ENCODE measurements at regions not wholly inside any gene's neighbourhood (a gene's known extent, or its start where the extent isn't known, plus 50 kb on each side); places are given as distances from the start of the nearest gene placed in this dataset.

DNA sequence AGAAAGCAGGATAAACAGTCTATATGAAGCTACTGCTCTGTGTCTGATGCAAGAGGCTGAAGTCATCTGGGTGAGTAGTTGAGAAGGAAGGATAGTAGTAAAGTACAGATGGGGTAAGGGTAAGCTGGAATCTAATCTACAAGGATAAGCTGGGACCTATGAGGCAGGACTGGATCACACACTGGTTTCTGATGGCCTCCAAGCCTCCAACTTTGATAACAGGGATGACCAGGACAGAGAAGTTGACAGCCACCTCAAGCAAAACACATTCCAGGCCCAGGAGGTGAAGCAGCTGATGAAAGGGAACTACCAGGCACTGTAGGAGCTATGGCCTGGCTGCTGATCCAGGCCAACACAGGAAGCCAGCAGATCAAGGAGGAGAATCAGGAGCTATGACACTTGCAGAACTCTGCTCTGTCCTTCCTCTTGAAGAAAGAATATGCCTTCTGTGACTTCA is 278.1 kb upstream of the TMEM229A start:
- DNase-seq (no peak), ATAC-seq (replicated peaks) (no peak)
- Mint-ChIP-seq H3K9me3 (peaks cover 8 to 16% of the 10 kb centered on the region in 2 donors), H3K27ac (no peak overlapping the region), H3K4me1 (ENCODE audit: low read depth in 2 of 2) (no peaks in the 10 kb centered on the region), H3K4me3 (no peak overlapping the region), H3K27me3 (no peaks in the 10 kb centered on the region), H3K36me3 (ENCODE audit: insufficient read depth) (no peaks in the 10 kb centered on the region)

DNA sequence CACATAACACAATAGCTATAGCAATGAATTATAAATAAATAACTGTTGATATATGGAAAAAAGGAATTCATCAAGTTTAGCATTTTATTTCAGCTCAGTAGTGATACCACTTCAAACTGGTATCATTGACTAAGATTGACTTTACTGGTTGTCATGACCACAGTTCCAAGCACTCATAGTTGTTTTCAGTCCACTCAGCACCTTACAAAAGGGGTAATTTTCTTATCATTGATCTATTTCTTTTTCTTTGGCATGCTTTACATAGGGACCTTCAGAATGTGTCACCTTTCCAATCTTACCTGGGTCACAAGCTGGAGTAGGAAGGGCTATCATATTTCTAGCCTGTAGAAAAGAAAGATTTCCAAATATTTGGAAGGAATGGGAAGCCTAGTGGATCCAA is 275.5 kb upstream of the TMEM229A start:
- Mint-ChIP-seq H3K27ac (no peak overlapping the region), H3K27me3 (no peaks in the 10 kb centered on the region), H3K36me3 (ENCODE audit: insufficient read depth) (no peaks in the 10 kb centered on the region), H3K4me1 (ENCODE audit: low read depth in 2 of 2) (no peaks in the 10 kb centered on the region), H3K9me3 (peaks cover 4 to 30% of the 10 kb centered on the region in 2 donors), H3K4me3 (no peak overlapping the region)
- ATAC-seq (replicated peaks) = no peak
- no peak for DNase-seq

DNA sequence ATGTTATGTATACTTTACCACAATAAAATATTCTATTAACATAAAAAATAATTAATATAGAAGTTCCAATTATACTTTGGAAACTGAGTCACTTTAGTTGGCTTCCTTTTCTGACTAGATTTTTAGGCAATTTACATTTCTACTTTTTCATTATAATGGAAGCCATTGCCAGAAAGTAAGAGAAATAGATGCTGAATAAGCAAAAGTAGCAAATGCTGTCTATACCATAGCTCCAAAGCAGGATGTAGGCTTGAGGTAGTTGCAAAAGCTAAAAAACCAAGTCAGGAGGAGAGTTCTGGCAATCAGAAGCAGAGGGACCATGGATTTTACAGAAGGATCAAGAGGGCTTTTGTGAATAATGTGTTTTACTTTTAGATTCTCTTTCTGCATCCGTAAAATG is 262.4 kb upstream of the TMEM229A start:
- peaks cover 9 to 33% of the 10 kb centered on the region in 2 donors for H3K9me3 Mint-ChIP-seq
- no peak for ATAC-seq (replicated peaks)
- H3K4me3 Mint-ChIP-seq = no peak overlapping the region
- no peak for DNase-seq
- no peaks in the 10 kb centered on the region for H3K4me1 Mint-ChIP-seq (ENCODE audit: low read depth in 2 of 2)
- H3K36me3 Mint-ChIP-seq (ENCODE audit: insufficient read depth) = no peaks in the 10 kb centered on the region
- H3K27me3 Mint-ChIP-seq = no peaks in the 10 kb centered on the region
- no peak overlapping the region for H3K27ac Mint-ChIP-seq

DNA sequence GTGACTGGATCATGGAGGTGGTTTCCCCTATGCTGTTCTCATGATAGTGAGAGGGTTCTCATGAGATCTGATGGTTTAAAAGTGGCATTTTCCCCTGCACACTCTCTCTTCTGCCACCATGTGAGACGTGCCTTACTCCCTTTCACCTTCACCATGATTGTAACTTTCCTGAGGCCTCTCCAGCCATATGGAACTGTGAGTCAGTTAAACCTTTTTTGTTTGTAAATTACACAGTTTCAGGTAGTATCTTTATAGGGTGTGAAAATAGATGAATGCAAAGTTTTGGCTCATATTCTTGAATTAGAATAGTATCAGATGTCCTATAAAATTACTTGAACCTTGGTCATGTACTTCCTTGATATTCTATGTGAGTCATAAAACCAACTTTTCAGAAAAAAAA is 252.1 kb upstream of the TMEM229A start:
- Mint-ChIP-seq H3K4me3 (no peak overlapping the region), H3K4me1 (ENCODE audit: low read depth in 2 of 2) (no peaks in the 10 kb centered on the region), H3K27me3 (no peaks in the 10 kb centered on the region), H3K36me3 (ENCODE audit: insufficient read depth) (no peaks in the 10 kb centered on the region), H3K27ac (no peak overlapping the region), H3K9me3 (peaks cover 9 to 15% of the 10 kb centered on the region in 2 donors)
- DNase-seq (no peak), ATAC-seq (replicated peaks) (no peak)

DNA sequence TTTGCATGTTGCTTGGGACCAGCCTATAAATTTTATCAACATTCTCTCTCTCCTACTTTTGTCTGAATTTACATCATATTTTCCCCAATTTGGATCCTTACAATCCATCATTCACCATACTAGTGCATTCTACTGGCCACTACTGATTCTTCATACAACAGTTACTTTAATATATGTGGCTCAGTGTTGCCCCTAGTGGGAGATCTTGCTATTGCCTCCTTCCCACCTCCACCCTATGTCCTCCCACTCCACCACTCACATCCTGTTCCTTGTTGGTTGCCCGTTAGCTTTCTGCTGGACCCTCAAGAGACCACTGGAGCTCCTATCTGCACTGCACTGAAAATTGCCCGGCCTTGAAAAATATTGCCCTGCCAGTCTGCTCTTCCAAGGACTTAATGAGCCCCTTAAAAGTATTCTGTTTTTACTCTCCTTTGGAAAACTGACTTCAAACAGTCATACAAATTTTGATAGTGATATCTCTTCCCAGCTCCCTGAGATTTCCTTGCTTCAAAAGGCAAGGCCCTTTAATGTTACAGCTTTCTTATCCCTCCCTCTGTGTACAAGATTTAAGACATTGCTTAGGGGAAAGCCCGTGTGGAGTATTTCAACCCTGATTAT is 243.2 kb upstream of the TMEM229A start:
- ATAC-seq (replicated peaks) (no peak), DNase-seq (no peak)
- Mint-ChIP-seq H3K27ac (no peak overlapping the region), H3K27me3 (no peaks in the 10 kb centered on the region), H3K36me3 (ENCODE audit: insufficient read depth) (peaks cover 2% of the 10 kb centered on the region), H3K4me3 (no peak overlapping the region), H3K4me1 (ENCODE audit: low read depth in 2 of 2) (no peaks in the 10 kb centered on the region), H3K9me3 (peaks cover 6 to 8% of the 10 kb centered on the region in 2 donors)

DNA sequence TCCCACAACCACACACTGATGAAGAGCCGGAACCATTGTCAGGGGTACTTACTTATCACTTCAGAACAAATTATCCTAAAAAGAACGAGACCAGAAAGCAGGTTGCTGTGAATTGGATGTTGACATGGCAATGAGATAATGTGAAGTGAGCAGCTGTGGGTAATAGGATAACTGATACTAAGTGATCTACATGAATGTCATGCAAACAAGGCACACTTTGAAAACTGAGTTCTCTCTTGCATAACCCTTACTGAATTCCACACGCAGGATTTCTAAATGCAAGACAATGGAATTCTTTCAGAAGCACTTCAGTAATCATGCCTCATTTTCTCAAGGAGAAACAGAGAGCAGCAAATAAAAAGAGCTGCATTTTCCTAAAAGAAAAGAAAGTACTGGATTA is 242.5 kb upstream of the TMEM229A start:
- Mint-ChIP-seq H3K4me3 (no peak overlapping the region), H3K4me1 (ENCODE audit: low read depth in 2 of 2) (no peaks in the 10 kb centered on the region), H3K9me3 (peaks cover 6 to 8% of the 10 kb centered on the region in 2 donors), H3K36me3 (ENCODE audit: insufficient read depth) (peaks cover 2% of the 10 kb centered on the region), H3K27ac (no peak overlapping the region), H3K27me3 (no peaks in the 10 kb centered on the region)
- DNase-seq (no peak), ATAC-seq (replicated peaks) (no peak)

DNA sequence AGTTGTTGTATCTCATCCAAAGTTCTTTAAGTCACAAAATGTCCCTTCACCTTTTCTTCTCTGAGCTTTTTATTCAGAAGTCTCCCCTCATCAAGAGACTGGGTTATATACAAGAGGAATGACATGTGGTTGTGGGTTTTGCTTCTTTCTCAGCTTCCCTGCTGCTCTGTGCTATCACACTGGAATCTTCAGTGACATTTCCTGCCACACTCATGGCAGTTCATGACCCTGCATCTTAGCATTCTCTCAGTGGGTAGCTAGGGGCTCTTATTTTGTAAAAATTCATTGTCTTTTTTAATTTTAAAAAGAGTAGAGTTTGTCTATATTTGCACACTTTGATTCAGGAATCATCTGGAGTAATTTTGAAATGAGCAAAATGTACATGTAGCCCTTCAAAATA is 236.9 kb upstream of the TMEM229A start:
- Mint-ChIP-seq H3K9me3 (peaks cover 2 to 8% of the 10 kb centered on the region in 2 donors), H3K4me1 (ENCODE audit: low read depth in 2 of 2) (no peaks in the 10 kb centered on the region), H3K27ac (no peak overlapping the region), H3K4me3 (no peak overlapping the region), H3K36me3 (ENCODE audit: insufficient read depth) (no peaks in the 10 kb centered on the region), H3K27me3 (no peaks in the 10 kb centered on the region)
- ATAC-seq (replicated peaks) (no peak), DNase-seq (no peak)

DNA sequence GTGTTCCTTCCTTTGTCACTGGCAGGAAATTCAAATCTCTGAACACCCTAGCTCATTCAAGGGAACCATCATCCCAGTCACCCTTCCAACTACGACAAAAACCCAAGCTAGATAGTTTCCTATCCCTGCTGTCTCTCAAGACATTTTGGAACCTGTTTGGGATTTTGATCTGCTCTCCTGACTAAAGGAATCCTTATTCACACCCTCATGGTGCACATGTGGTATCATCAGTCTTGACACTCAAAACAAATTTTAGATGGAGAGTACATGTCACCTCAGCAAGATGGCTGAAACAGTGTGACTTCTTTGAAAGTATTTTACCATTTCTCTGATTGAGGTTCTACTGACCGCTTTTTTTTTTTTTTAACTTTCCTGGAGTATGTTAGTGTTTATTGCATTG is 234.3 kb upstream of the TMEM229A start:
- Mint-ChIP-seq H3K36me3 (ENCODE audit: insufficient read depth) (no peaks in the 10 kb centered on the region), H3K4me1 (ENCODE audit: low read depth in 2 of 2) (no peaks in the 10 kb centered on the region), H3K9me3 (no peaks in the 10 kb centered on the region), H3K27me3 (no peaks in the 10 kb centered on the region), H3K4me3 (no peak overlapping the region), H3K27ac (no peak overlapping the region)
- no peak for ATAC-seq (replicated peaks)
- DNase-seq = no peak

DNA sequence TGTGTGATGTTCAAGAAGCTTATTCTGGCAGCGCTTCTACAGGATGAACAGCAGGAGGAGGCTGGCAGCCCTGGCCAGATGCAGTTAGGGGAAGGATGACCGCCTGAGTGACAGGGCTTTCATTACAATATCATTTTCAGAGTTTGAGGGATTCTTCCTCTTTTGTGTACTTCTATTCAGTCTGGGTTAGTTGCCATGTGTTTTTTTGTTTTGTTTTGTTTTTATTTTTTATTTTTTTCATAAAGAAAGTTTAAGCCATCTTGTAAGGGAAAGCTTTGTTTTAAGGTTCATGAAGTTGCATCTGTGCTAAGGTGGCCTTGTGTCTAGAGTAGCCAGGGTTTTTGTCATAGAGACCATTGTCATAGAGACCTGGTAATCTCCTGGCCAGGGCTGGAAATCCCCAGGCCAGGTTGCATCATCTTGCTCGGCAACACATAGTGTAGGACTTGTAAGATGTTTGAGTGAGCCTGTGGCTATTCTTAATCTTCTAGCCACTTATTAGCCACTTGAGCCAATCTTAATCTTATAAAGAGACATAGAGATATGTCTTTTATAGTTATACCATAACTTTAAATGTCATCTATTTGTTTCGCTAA is 230.5 kb upstream of the TMEM229A start:
- Mint-ChIP-seq H3K4me1 (ENCODE audit: low read depth in 2 of 2) (no peaks in the 10 kb centered on the region), H3K4me3 (no peak overlapping the region)
- ATAC-seq (replicated peaks) = no peak

DNA sequence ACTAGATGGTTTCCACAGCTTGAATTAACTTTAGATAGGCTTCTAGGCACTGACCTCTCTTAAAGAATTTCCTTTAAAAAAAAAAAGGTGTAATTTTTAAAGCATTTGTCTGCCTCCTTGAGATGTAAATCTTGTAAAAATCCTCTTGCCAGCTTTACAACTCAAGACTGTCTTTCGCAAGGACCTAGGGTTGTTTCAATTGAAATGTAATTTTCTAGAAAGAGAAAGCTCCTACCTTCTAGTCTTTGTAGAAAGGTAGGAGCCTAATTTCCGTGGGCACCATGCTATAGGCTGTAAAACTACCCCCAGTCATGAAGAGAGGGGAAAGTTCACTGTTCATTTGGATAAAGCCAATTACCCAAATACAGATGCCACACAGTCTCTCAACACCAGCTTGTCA is 228.8 kb upstream of the TMEM229A start:
- no peak for ATAC-seq (replicated peaks)
- H3K4me1 Mint-ChIP-seq (ENCODE audit: low read depth in 2 of 2) = no peaks in the 10 kb centered on the region
- H3K4me3 Mint-ChIP-seq = no peak overlapping the region

More for the DNA sequence above, 230.5 kb upstream of the TMEM229A start:
- no peak for DNase-seq
- Mint-ChIP-seq H3K27me3 (no peaks in the 10 kb centered on the region), H3K36me3 (ENCODE audit: insufficient read depth) (no peaks in the 10 kb centered on the region), H3K9me3 (peaks cover 3 to 19% of the 10 kb centered on the region in 2 donors), H3K27ac (no peak overlapping the region)

DNA sequence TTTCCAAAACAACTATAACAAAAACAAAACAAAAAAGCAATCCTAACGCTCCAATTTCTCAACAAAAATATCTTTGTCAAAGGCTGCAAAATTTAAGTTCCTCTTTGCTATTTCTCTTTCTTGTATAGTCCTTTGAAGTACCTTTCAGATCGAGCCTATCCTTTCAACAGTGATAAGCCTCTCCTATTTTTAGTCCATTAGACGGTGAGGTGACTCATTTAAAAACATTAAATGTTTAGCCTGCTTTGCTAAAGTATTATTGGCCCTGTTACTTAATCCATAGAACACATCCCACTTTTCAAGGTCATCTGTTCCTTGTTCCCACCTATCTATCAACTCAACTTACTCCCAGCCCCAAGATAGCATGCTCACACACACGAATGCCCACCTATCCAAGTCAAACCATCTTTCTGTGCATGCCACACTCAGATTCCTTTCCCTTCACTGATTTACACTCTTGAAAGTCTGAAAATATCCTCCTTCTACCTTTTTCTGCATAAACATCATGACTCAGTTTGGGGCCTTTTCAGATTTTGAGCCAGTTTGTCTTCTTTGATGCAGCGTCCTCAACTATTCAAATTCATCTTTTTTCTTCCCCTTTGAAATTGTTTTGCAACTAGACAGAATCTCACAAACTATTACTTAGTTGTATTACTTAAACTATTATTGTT is 224.9 kb upstream of the TMEM229A start:
- ATAC-seq (replicated peaks) (no peak), DNase-seq (no peak)
- H3K36me3 Mint-ChIP-seq (ENCODE audit: insufficient read depth) = no peaks in the 10 kb centered on the region
- H3K27me3 Mint-ChIP-seq = no peaks in the 10 kb centered on the region
- peaks cover 9 to 40% of the 10 kb centered on the region in 2 donors for H3K9me3 Mint-ChIP-seq
- no peaks in the 10 kb centered on the region for H3K4me1 Mint-ChIP-seq (ENCODE audit: low read depth in 2 of 2)
- H3K4me3 Mint-ChIP-seq = no peak overlapping the region
- no peak overlapping the region for H3K27ac Mint-ChIP-seq

More for the DNA sequence above, 228.8 kb upstream of the TMEM229A start:
- DNase-seq = no peak
- Mint-ChIP-seq H3K27ac (no peak overlapping the region), H3K9me3 (peaks cover 3 to 26% of the 10 kb centered on the region in 2 donors), H3K36me3 (ENCODE audit: insufficient read depth) (no peaks in the 10 kb centered on the region), H3K27me3 (no peaks in the 10 kb centered on the region)

DNA sequence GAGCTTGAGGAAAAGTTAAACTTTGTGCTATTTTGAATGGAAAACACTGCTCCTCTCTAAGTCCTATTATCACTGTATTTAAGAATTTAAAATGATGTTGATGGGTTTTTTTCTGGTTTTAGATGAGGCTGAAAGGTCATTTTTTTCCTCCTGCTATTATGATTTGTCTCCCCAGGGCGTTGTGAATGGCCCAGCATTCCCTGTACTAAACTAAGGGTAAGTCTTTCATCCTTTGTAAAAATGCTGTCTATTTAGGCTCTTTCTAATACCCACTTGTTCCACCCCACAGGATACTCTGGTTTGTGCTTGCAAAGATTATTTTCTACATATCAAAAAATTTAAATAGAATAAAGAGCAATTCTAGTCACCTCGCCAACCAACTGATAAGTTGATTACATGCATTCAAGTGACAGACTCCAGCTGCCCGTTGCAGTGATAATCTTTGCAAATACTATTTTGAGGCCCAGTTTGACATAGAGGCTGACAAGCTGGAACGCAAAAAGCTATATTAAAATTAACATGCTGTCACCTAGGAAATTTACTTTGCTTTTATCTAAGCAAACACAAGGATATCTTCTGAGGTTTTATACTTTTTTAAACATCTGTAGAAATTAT is 222.3 kb upstream of the TMEM229A start:
- no peaks in the 10 kb centered on the region for H3K36me3 Mint-ChIP-seq (ENCODE audit: insufficient read depth)
- peaks cover 9 to 33% of the 10 kb centered on the region in 2 donors for H3K9me3 Mint-ChIP-seq
- no peaks in the 10 kb centered on the region for H3K27me3 Mint-ChIP-seq
- DNase-seq (no peak), ATAC-seq (replicated peaks) (no peak)
- no peak overlapping the region for H3K4me3 Mint-ChIP-seq
- H3K27ac Mint-ChIP-seq = no peak overlapping the region
- no peaks in the 10 kb centered on the region for H3K4me1 Mint-ChIP-seq (ENCODE audit: low read depth in 2 of 2)

DNA sequence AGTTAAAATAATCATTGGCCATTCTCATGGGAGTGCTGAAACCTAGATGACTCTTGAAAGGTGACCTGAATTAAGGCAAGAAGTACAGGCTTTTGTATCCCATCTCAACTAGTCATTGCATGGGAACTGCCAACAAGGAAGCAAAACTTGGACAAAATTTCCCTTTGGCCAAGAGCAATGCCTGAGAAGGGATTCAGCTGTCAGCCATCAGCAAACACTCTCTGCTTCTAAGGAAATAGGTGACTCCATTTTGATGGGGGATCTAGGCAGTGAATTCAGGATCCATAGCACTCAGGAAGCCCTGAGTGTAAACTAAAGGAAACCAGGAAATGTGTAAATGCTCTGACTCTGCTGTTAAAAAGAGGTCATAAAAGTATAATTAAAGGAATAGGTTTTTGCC is 221.5 kb upstream of the TMEM229A start:
- ATAC-seq (replicated peaks) = no peak
- no peak overlapping the region for H3K27ac Mint-ChIP-seq
- H3K9me3 Mint-ChIP-seq = peaks cover 6 to 28% of the 10 kb centered on the region in 2 donors
- H3K4me3 Mint-ChIP-seq = no peak overlapping the region
- H3K36me3 Mint-ChIP-seq (ENCODE audit: insufficient read depth) = no peaks in the 10 kb centered on the region
- DNase-seq = no peak
- H3K4me1 Mint-ChIP-seq (ENCODE audit: low read depth in 2 of 2) = no peaks in the 10 kb centered on the region
- H3K27me3 Mint-ChIP-seq = no peaks in the 10 kb centered on the region

DNA sequence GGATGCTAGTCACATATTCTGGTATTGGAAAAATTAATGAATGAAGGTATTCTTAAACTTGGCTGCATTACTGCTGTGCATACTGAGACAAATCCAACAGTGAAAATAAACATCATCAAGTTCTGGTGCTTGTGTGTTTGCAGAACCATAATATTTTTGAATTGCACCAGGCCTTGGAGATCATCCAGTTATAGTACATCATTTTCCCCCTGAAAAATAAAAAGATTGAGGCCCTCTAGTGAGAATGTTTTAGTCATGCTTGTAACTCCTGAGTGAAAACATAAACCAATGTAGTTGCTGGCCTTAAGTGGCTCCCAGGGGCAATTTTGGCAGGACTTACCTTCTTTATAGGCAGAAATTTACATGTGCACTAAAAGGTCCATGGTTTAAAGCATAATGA is 218.8 kb upstream of the TMEM229A start:
- no peaks in the 10 kb centered on the region for H3K36me3 Mint-ChIP-seq (ENCODE audit: insufficient read depth)
- H3K9me3 Mint-ChIP-seq = peaks cover 9 to 19% of the 10 kb centered on the region in 2 donors
- no peak overlapping the region for H3K27ac Mint-ChIP-seq
- H3K4me3 Mint-ChIP-seq = no peak overlapping the region
- ATAC-seq (replicated peaks) (no peak), DNase-seq (no peak)
- no peaks in the 10 kb centered on the region for H3K4me1 Mint-ChIP-seq (ENCODE audit: low read depth in 2 of 2)
- no peaks in the 10 kb centered on the region for H3K27me3 Mint-ChIP-seq
